ENCODE measurements at regions not wholly inside any gene's neighbourhood (a gene's known extent, or its start where the extent isn't known, plus 50 kb on each side); places are given as distances from the start of the nearest gene placed in this dataset.

- no peaks in the 10 kb centered on the region for H3K9me3 ChIP-seq (ENCODE audit: control insufficient read depth in 4 of 4, low read length in 3 of 4)
- H3K9ac ChIP-seq (ENCODE audit: low read depth in 1 of 2, low read length in 2 of 2) = no peak overlapping the region
- no peaks in the 10 kb centered on the region for H3K36me3 ChIP-seq (ENCODE audit: control insufficient read depth in 4 of 4, insufficient read depth in 3 of 4, low read depth in 1 of 4, low read length in 3 of 4)
- TF ChIP-seq JUND (IDR thresholded peaks at IDR 0.05) (no peak), NR2F2 (IDR thresholded peaks at IDR 0.05) (no peak), REST (IDR thresholded peaks at IDR 0.05) (no peak), HNF4A (conservative IDR thresholded peaks at IDR 0.05) (no peak), HNF4G (IDR thresholded peaks at IDR 0.05) (no peak)
- TF ChIP-seq, protein P1, sequence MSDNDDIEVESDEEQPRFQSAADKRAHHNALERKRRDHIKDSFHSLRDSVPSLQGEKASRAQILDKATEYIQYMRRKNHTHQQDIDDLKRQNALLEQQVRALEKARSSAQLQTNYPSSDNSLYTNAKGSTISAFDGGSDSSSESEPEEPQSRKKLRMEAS (IDR thresholded peaks at IDR 0.05) = no peak
- 74% methylated on average over 3 of the region's 3 CpGs for WGBS
- DNase-seq (ENCODE audit: low spot score) = no peak
- no peaks in the 10 kb centered on the region for H3K27me3 ChIP-seq (ENCODE audit: control insufficient read depth in 4 of 4, insufficient read depth in 4 of 4, low read length in 3 of 4)
- no peaks in the 10 kb centered on the region for H3K4me1 ChIP-seq (ENCODE audit: control insufficient read depth in 4 of 4, insufficient read depth in 4 of 4, low read length in 3 of 4)
- H3K4me3 ChIP-seq (ENCODE audit: low read depth in 1 of 3, low read length in 3 of 3) = no peak overlapping the region
- H3K27ac ChIP-seq (ENCODE audit: low read depth in 1 of 2, low read length in 2 of 2) = no peak overlapping the region
Observed at GRCh38 chr20:12019715-12020114, 102.0 kb downstream of the BTBD3 start.

- TF ChIP-seq YY1 (IDR thresholded peaks at IDR 0.05) (no peak), JUND (IDR thresholded peaks at IDR 0.05) (no peak), HNF4A (conservative IDR thresholded peaks at IDR 0.05) (no peak), NR2F2 (IDR thresholded peaks at IDR 0.05) (no peak), EGR1 (IDR thresholded peaks at IDR 0.05; ENCODE audit: low read depth in 2 of 2) (no peak), TAF1 (conservative IDR thresholded peaks at IDR 0.05) (no peak), HNF4G (IDR thresholded peaks at IDR 0.05) (no peak), REST (IDR thresholded peaks at IDR 0.05) (no peak), FOXA1 (IDR thresholded peaks at IDR 0.05) (no peak), FOXA2 (IDR thresholded peaks at IDR 0.05) (no peak)
- TF ChIP-seq, protein P2, sequence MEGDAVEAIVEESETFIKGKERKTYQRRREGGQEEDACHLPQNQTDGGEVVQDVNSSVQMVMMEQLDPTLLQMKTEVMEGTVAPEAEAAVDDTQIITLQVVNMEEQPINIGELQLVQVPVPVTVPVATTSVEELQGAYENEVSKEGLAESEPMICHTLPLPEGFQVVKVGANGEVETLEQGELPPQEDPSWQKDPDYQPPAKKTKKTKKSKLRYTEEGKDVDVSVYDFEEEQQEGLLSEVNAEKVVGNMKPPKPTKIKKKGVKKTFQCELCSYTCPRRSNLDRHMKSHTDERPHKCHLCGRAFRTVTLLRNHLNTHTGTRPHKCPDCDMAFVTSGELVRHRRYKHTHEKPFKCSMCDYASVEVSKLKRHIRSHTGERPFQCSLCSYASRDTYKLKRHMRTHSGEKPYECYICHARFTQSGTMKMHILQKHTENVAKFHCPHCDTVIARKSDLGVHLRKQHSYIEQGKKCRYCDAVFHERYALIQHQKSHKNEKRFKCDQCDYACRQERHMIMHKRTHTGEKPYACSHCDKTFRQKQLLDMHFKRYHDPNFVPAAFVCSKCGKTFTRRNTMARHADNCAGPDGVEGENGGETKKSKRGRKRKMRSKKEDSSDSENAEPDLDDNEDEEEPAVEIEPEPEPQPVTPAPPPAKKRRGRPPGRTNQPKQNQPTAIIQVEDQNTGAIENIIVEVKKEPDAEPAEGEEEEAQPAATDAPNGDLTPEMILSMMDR (IDR thresholded peaks at IDR 0.05; ENCODE audit: low read depth, low read length, missing input control) = no peak
Observed at GRCh38 chr20:12020846-12021245, 103.2 kb downstream of the BTBD3 start.

More at GRCh38 chr20:12020846-12021245, 103.2 kb downstream of the BTBD3 start:
- no peak overlapping the region for H3K27ac ChIP-seq (ENCODE audit: low read depth in 1 of 2, low read length in 2 of 2)
- H3K36me3 ChIP-seq (ENCODE audit: control insufficient read depth in 4 of 4, insufficient read depth in 3 of 4, low read depth in 1 of 4, low read length in 3 of 4) = no peaks in the 10 kb centered on the region
- 71% methylated on average over 4 of the region's 4 CpGs for WGBS
- no peaks in the 10 kb centered on the region for H3K4me1 ChIP-seq (ENCODE audit: control insufficient read depth in 4 of 4, insufficient read depth in 4 of 4, low read length in 3 of 4)
- H3K9ac ChIP-seq (ENCODE audit: low read depth in 1 of 2, low read length in 2 of 2) = no peak overlapping the region
- no peak overlapping the region for H3K4me3 ChIP-seq (ENCODE audit: low read depth in 1 of 3, low read length in 3 of 3)
- no peaks in the 10 kb centered on the region for H3K27me3 ChIP-seq (ENCODE audit: control insufficient read depth in 4 of 4, insufficient read depth in 4 of 4, low read length in 3 of 4)
- H3K9me3 ChIP-seq (ENCODE audit: control insufficient read depth in 4 of 4, low read length in 3 of 4) = no peaks in the 10 kb centered on the region
- no peak for DNase-seq (ENCODE audit: low spot score)
